HG03175 (cell line): ENCODE measurements at regions not wholly inside any gene's neighbourhood (a gene's known extent, or its start where the extent isn't known, plus 50 kb on each side); places are given as distances from the start of the nearest gene placed in this dataset.

Experiments
- ATAC-seq: cut with Tn5 transposase; IDR thresholded peaks from one replicate; pipeline ENCODE4 v1.9.1; 2021; ENCODE audit warnings: mild to moderate bottlenecking, moderate library complexity; ENCODE audit not compliant: unreplicated experiment

- no peak for ATAC-seq
Measured at GRCh38 chr3:127033171-127033570, 50.3 kb downstream of the PLXNA1 start.

- no peak for ATAC-seq
Measured at GRCh38 chr3:127033786-127034185, 50.9 kb downstream of the PLXNA1 start.

- no peak for ATAC-seq
Measured at GRCh38 chr3:127034195-127034989, 51.5 kb downstream of the PLXNA1 start.

GRCh38 chr3:127034990-127035652 is 52.2 kb downstream of the PLXNA1 start:
- ATAC-seq, result no peak

GRCh38 chr3:127035677-127036076 is 52.8 kb downstream of the PLXNA1 start:
- no peak for ATAC-seq

- no peak for ATAC-seq
Measured at GRCh38 chr3:127036209-127037020, 53.5 kb downstream of the PLXNA1 start.

GRCh38 chr3:127037021-127037400 is 54.1 kb downstream of the PLXNA1 start:
- no peak for ATAC-seq

- no peak for ATAC-seq
Measured at GRCh38 chr3:127037418-127037841, 54.5 kb downstream of the PLXNA1 start.

- no peak for ATAC-seq
Measured at GRCh38 chr3:127037971-127038446, 55.1 kb downstream of the PLXNA1 start.

GRCh38 chr3:127038466-127038865 is 55.6 kb downstream of the PLXNA1 start:
- ATAC-seq, result no peak

- ATAC-seq, result no peak
Measured at GRCh38 chr3:127038923-127039581, 56.1 kb downstream of the PLXNA1 start.

GRCh38 chr3:127039719-127040118 is 56.8 kb downstream of the PLXNA1 start:
- ATAC-seq, result no peak

GRCh38 chr3:127040216-127040615 is 57.3 kb downstream of the PLXNA1 start:
- no peak for ATAC-seq

- no peak for ATAC-seq
Measured at GRCh38 chr3:127041264-127041820, 58.4 kb downstream of the PLXNA1 start.

- ATAC-seq, result no peak
Measured at GRCh38 chr3:127041933-127042332, 59.0 kb downstream of the PLXNA1 start.

- no peak for ATAC-seq
Measured at GRCh38 chr3:127042634-127043033, 59.7 kb downstream of the PLXNA1 start.

GRCh38 chr3:127043041-127043641 is 60.2 kb downstream of the PLXNA1 start:
- no peak for ATAC-seq

- ATAC-seq, result no peak
Measured at GRCh38 chr3:127043731-127044510, 61.0 kb downstream of the PLXNA1 start.

- no peak for ATAC-seq
Measured at GRCh38 chr3:127044996-127045395, 62.1 kb downstream of the PLXNA1 start.
